ENCODE measurements at regions not wholly inside any gene's neighbourhood (a gene's known extent, or its start where the extent isn't known, plus 50 kb on each side); places are given as distances from the start of the nearest gene placed in this dataset.

DNA sequence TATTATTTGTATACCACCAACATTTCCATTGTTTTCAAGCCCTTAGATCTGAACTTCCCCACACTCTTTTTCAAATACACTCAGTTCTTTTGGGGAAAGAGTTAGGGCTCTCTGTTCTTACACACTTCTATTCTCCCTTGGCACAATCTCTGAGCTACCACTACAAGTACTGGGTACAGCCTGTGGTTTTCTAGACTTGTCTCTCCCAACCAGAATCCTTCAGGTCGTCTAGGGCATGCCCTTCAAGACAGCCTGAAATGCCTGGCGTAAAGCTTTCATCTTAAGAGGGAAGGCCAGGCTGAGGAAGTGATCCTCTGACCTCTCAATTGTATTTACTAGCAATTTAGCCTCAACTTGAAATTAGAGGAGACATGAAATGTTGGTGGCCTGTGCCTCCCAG lies 1442.0 kb downstream of the AACS start:
- H3K27ac ChIP-seq, result no peak overlapping the region
- in situ Hi-C loops (cut with MboI; ENCODE audit: low pct_unique_long_range_greater_than_20kb in 2 of 9, low sequenced_read_pairs in 9 of 9, unreplicated experiment in 9 of 9), result no loop called here

GRCh38 chr12:126509572-126509971 lies 1444.3 kb downstream of the AACS start:
- Histone ChIP-seq H3K27ac (no peak overlapping the region), H3K4me3 (no peak overlapping the region), H3K4me1 (replicated peaks in 1 of 2) (no peaks in the 10 kb centered on the region)
- 0 to 100% (median 44%) methylated on average over 1 to 3 of the region's 4 CpGs for whole genome bisulfite sequencing, 10 experiments
- in situ Hi-C loops (cut with MboI; ENCODE audit: low pct_unique_long_range_greater_than_20kb in 2 of 9, low sequenced_read_pairs in 9 of 9, unreplicated experiment in 9 of 9), result no loop called here
- no peak for ATAC-seq (replicated peaks in 6 of 8)

More for the DNA sequence above, 1442.0 kb downstream of the AACS start:
- Histone ChIP-seq H3K4me1 (replicated peaks in 1 of 2) (no peaks in the 10 kb centered on the region), H3K4me3 (no peak overlapping the region)
- 0 to 100% (median 62%) methylated on average over 1 to 2 of the region's 2 CpGs; no CpG with 5 or more reads in 5 of the 10 experiments for whole genome bisulfite sequencing, 10 experiments
- ATAC-seq (replicated peaks in 6 of 8), result no peak

- 13 to 72% (median 36%) methylated on average over 1 to 5 of the region's 5 CpGs; no CpG with 5 or more reads in 1 of the 10 experiments for WGBS, 10 experiments
These were observed 1445.4 kb downstream of the AACS start for GRCh38 chr12:126510630-126511029.

DNA sequence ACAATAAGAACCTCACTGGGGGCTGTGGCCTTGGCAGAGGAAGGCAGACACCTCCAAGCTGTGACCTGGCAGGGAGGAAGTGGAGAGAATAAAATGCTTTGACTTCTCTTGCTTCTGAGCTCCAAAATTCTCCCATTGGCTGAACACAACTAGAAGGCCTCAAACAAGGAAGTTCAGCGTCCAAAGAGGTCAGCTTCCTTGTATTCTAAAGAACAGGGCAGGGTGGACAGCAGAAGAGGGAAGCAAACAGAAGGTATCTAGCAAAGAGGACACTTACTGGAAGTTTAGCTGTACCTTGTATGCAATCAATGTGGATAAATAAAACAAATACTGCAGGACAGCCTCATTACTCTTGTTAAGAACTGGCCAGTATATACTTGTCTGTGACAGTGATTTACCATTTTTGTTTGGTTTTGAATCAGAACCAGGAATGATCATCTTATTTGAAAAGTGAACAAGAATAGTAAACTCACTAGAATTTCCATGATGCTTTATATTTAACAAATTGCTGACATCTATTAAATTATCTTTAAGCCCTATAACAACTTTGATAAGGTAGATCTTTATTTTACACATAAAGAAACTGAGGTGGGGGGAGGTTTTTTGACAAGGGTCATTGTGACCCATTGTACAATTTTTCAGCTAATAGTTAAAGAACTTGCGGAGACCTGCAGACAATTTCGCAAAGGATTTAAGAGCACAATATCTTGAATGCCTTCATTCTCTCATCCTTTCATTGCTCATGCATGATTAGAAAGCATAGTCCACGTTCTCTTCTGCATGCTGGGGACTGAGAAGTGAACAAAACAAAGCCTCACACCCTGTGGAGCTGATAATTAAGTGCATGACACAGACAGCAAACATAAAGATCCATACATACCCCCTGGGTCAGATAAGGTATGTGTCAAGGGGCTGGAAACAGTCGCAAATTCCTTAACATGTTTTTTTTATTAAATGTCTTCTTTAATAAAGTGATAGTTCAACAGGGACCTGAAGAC lies 1448.0 kb downstream of the AACS start:
- Histone ChIP-seq H3K4me3 (no peak overlapping the region), H3K27ac (no peak overlapping the region), H3K4me1 (replicated peaks in 1 of 2) (no peaks in the 10 kb centered on the region)
- ATAC-seq (replicated peaks in 6 of 8), result no peak
- in situ Hi-C loops (cut with MboI; ENCODE audit: low pct_unique_long_range_greater_than_20kb in 2 of 9, low sequenced_read_pairs in 9 of 9, unreplicated experiment in 9 of 9), result no loop called here
- 25 to 71% (median 52%) methylated on average over 2 to 5 of the region's 5 CpGs; no CpG with 5 or more reads in 1 of the 10 experiments for WGBS, 10 experiments

More at GRCh38 chr12:126510630-126511029, 1445.4 kb downstream of the AACS start:
- H3K27ac ChIP-seq, result no peak overlapping the region
- H3K4me1 ChIP-seq (replicated peaks in 1 of 2), result no peaks in the 10 kb centered on the region
- in situ Hi-C loops (cut with MboI; ENCODE audit: low pct_unique_long_range_greater_than_20kb in 2 of 9, low sequenced_read_pairs in 9 of 9, unreplicated experiment in 9 of 9), result no loop called here
- no peak for ATAC-seq (replicated peaks in 6 of 8)
- H3K4me3 ChIP-seq, result no peak overlapping the region

DNA sequence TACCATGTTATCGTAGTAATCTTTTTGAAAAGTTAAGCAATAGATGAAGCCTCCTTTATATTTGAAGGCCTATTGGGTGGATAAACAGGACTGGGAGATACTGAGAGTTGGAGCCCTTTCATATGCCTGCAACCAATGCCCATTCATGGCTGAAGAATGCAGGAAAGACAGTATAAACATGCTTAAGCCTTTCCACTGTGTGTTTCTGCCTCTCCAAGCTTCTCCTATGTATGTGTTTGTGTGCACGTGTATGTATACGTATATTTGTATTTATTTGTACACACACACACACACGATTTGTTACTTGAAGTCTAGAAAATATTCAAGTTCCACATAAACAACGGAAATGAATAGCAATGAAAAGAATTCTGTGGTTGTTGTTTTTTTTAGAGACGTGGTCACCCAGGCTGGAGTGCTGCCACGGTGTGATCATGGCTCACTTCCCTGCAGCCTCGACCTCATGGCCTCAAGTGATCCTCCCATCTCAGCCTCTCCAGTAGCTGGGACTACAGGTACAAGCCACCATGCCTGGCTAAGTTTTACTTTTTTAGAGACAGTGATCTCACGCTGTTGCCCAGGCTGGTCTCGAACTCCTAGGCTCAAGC lies 1453.5 kb downstream of the AACS start:
- no peak for ATAC-seq (replicated peaks in 6 of 8)
- Histone ChIP-seq H3K27ac (no peak overlapping the region), H3K4me3 (no peak overlapping the region), H3K4me1 (replicated peaks in 1 of 2) (no peaks in the 10 kb centered on the region)
- in situ Hi-C loops (cut with MboI; ENCODE audit: low pct_unique_long_range_greater_than_20kb in 2 of 9, low sequenced_read_pairs in 9 of 9, unreplicated experiment in 9 of 9), result no loop called here
- WGBS, 10 experiments, result 20 to 96% (median 47%) methylated on average over 2 to 9 of the region's 10 CpGs; no CpG with 5 or more reads in 1 of the 10 experiments

- Histone ChIP-seq H3K4me3 (no peak overlapping the region), H3K27ac (no peak overlapping the region), H3K4me1 (replicated peaks in 1 of 2) (no peaks in the 10 kb centered on the region)
- ATAC-seq (replicated peaks in 6 of 8), result no peak
- WGBS, 10 experiments, result 20 to 100% (median 58%) methylated on average over 1 to 3 of the region's 3 CpGs; no CpG with 5 or more reads in 3 of the 10 experiments
- in situ Hi-C loops (cut with MboI; ENCODE audit: low pct_unique_long_range_greater_than_20kb in 2 of 9, low sequenced_read_pairs in 9 of 9, unreplicated experiment in 9 of 9), result no loop called here
These were observed 1454.6 kb downstream of the AACS start for GRCh38 chr12:126519833-126520232.

- 17 to 91% (median 43%) methylated on average over 2 to 7 of the region's 7 CpGs for WGBS, 10 experiments
- Histone ChIP-seq H3K4me1 (replicated peaks in 1 of 2) (no peaks in the 10 kb centered on the region), H3K4me3 (no peak overlapping the region), H3K27ac (no peak overlapping the region)
- no peak for ATAC-seq (replicated peaks in 6 of 8)
- in situ Hi-C loops (cut with MboI; ENCODE audit: low pct_unique_long_range_greater_than_20kb in 2 of 9, low sequenced_read_pairs in 9 of 9, unreplicated experiment in 9 of 9), result no loop called here
These were observed 1458.7 kb downstream of the AACS start for GRCh38 chr12:126523891-126524290.

- Histone ChIP-seq H3K27ac (no peak overlapping the region), H3K4me3 (no peak overlapping the region), H3K4me1 (replicated peaks in 1 of 2) (no peaks in the 10 kb centered on the region)
- in situ Hi-C loops (cut with MboI; ENCODE audit: low pct_unique_long_range_greater_than_20kb in 2 of 9, low sequenced_read_pairs in 9 of 9, unreplicated experiment in 9 of 9), result no loop called here
- peak in 2 of 8 experiments; percentile 24 to 66 for ATAC-seq (replicated peaks in 6 of 8)
- 0 to 70% (median 19%) methylated on average over 1 to 2 of the region's 2 CpGs; no CpG with 5 or more reads in 6 of the 10 experiments for WGBS, 10 experiments
These were observed 1469.3 kb downstream of the AACS start for GRCh38 chr12:126534495-126534894.

DNA sequence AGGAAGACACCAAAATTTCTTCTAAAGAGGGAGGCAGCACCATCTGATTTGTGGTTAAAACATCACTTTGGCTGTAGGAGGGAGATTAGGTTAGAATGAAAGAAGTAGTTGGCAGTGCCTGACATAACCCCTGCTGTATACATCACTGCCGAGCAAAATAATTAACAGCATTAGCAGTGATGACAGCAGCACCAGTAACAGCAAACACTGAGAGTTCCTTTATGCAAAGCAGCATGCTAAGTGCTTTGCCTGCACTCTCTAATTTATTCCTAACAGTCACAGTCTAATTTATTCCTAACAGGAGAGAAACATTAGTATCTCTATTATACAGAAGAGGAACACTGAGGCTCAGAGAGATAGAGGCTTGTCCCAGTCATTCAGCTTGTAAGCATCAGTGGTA lies 1469.7 kb downstream of the AACS start:
- WGBS, 10 experiments, result 57 to 100% (median 63%) methylated on average over 1 of the region's 1 CpG; no CpG with 5 or more reads in 6 of the 10 experiments
- peak in 2 of 8 experiments; percentile 39 to 77 for ATAC-seq (replicated peaks in 6 of 8)
- H3K27ac ChIP-seq, result no peak overlapping the region
- no peaks in the 10 kb centered on the region for H3K4me1 ChIP-seq (replicated peaks in 1 of 2)
- in situ Hi-C loops (cut with MboI; ENCODE audit: low pct_unique_long_range_greater_than_20kb in 2 of 9, low sequenced_read_pairs in 9 of 9, unreplicated experiment in 9 of 9), result no loop called here
- no peak overlapping the region for H3K4me3 ChIP-seq

- H3K4me3 ChIP-seq, result no peak overlapping the region
- peak in 3 of 8 experiments; percentile 10 to 66 (median 39) for ATAC-seq (replicated peaks in 6 of 8)
- no peaks in the 10 kb centered on the region for H3K4me1 ChIP-seq (replicated peaks in 1 of 2)
- 3 to 63% (median 17%) methylated on average over 1 to 4 of the region's 4 CpGs; no CpG with 5 or more reads in 1 of the 10 experiments for WGBS, 10 experiments
- in situ Hi-C loops (cut with MboI; ENCODE audit: low pct_unique_long_range_greater_than_20kb in 2 of 9, low sequenced_read_pairs in 9 of 9, unreplicated experiment in 9 of 9), result no loop called here
- no peak overlapping the region for H3K27ac ChIP-seq
These were observed 1470.7 kb downstream of the AACS start for GRCh38 chr12:126535971-126536370.

- Histone ChIP-seq H3K4me1 (replicated peaks in 1 of 2) (no peaks in the 10 kb centered on the region), H3K4me3 (no peak overlapping the region), H3K27ac (no peak overlapping the region)
- no peak for ATAC-seq (replicated peaks in 6 of 8)
- 0 to 33% (median 18%) methylated on average over 1 to 3 of the region's 3 CpGs; no CpG with 5 or more reads in 5 of the 10 experiments for WGBS, 10 experiments
- in situ Hi-C loops (cut with MboI; ENCODE audit: low pct_unique_long_range_greater_than_20kb in 2 of 9, low sequenced_read_pairs in 9 of 9, unreplicated experiment in 9 of 9), result no loop called here
These were observed 1472.8 kb downstream of the AACS start for GRCh38 chr12:126537961-126538530.

DNA sequence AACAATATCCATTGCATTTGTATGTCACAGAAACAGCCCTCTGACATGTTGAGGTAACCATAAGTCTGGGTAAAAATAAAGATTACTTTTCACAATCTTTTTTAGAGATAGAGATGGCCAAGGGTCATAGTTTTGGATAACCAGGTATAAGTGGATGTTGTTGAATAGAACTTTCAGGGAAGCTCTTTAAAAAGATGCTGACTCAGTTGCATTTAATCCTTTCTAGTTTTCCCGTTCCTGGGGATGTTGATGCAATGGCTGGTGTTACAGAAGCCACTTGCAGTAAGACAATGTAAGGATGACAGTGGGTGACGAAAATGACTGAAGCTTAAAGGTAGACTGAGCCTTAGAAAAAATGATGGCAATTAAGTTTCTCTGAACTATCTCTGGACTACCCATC lies 1473.7 kb downstream of the AACS start:
- ATAC-seq (replicated peaks in 6 of 8), result no peak

DNA sequence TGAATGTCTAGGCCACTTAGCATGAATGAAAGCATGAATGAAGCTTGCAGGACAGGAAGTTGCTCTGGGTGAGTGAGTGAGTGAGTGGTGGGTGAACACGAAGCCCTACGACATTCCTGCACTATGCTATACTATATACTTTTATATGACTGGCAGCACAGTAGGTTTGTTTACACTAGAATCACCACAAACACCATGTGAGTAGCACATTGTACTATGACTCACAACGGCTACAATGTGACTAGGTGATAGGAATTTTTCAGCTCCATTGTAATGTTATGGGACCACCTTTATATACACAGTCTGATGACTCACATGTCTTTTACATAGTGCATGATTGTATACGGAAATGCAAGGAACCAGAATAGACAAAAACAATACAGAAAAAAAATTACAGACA lies 1480.2 kb downstream of the AACS start:
- H3K4me1 ChIP-seq (replicated peaks in 1 of 2), result no peaks in the 10 kb centered on the region
- H3K4me3 ChIP-seq, result no peak overlapping the region
- in situ Hi-C loops (cut with MboI; ENCODE audit: low pct_unique_long_range_greater_than_20kb in 2 of 9, low sequenced_read_pairs in 9 of 9, unreplicated experiment in 9 of 9), result no loop called here
- no peak for ATAC-seq (replicated peaks in 6 of 8)
- H3K27ac ChIP-seq, result no peak overlapping the region
- 9 to 42% (median 17%) methylated on average over 1 to 4 of the region's 4 CpGs; no CpG with 5 or more reads in 1 of the 10 experiments for WGBS, 10 experiments

More for the DNA sequence above, 1473.7 kb downstream of the AACS start:
- in situ Hi-C loops (cut with MboI; ENCODE audit: low pct_unique_long_range_greater_than_20kb in 2 of 9, low sequenced_read_pairs in 9 of 9, unreplicated experiment in 9 of 9), result no loop called here
- no peaks in the 10 kb centered on the region for H3K4me1 ChIP-seq (replicated peaks in 1 of 2)
- no peak overlapping the region for H3K4me3 ChIP-seq
- 0 to 100% (median 37%) methylated on average over 1 to 2 of the region's 2 CpGs; no CpG with 5 or more reads in 2 of the 10 experiments for WGBS, 10 experiments
- no peak overlapping the region for H3K27ac ChIP-seq

Data from motor neuron (in vitro differentiated cells).